ENCODE measurements at regions not wholly inside any gene's neighbourhood (a gene's known extent, or its start where the extent isn't known, plus 50 kb on each side); places are given as distances from the start of the nearest gene placed in this dataset.

DNA sequence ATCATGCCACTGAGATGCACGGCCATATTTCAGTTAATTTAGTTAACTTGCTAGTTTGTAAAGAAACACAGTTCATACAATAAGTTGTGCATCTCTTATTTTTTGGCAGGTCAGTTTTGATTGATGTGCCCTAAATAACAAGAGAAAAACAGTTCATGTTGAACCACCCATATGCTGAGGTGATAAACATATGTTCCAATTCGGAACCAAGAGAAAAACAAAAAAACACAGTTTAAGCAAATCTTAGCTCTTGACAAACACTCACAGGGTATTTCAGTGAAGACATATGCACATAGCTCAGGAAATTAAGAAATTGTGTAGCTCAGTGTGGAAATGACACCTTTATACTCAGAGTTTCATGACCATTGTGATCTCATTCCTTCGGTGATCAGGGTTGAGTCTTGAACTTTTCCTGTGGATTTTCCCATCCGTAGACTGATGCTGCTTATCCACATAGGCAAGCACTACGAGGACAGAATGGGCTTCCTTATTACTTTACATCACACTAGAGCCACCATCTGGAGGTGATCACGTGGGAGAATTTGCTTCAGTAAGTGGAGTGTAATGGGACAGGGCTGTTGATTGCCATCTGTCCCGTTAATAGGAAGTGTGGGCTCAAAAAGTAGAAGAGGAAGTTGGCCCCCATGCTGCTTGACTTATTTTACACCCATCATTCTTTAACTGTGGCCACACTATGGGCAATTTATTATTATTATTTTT, 773.0 kb downstream of the MTRR start:
- TF ChIP-seq POLR2A (IDR thresholded peaks at IDR 0.05; ENCODE audit: low read length) (no peak), GATA1 (IDR thresholded peaks at IDR 0.05; ENCODE audit: low read depth, low read length) (no peak)
